Subcutaneous abdominal adipose tissue (tissue), 5 donors: ENCODE measurements at regions not wholly inside any gene's neighbourhood (a gene's known extent, or its start where the extent isn't known, plus 50 kb on each side); places are given as distances from the start of the nearest gene placed in this dataset.

Source experiments
- H3K27ac ChIP-seq: one replicate; pipeline ENCODE4 v1.7.0; 2013; ENCODE audit warnings: low read depth, mild to moderate bottlenecking, inconsistent platforms, low read length, moderate library complexity
- H3K27me3 ChIP-seq, 5 donors: one replicate each; pipeline ENCODE4 v1.7.0; 2013; ENCODE audit warnings: low read length in 5 of 5, inconsistent platforms in 1 of 5; ENCODE audit not compliant: control insufficient read depth in 5 of 5, insufficient read depth in 4 of 5
- H3K36me3 ChIP-seq, 5 donors: one replicate each; pipeline ENCODE4 v1.7.0; 2013; ENCODE audit warnings: low read length in 5 of 5; ENCODE audit not compliant: control insufficient read depth in 5 of 5, insufficient read depth in 5 of 5
- H3K4me1 ChIP-seq, 5 donors: one replicate each; pipeline ENCODE4 v1.7.0; 2013; ENCODE audit warnings: low read length in 5 of 5, mild to moderate bottlenecking in 3 of 5, moderate library complexity in 1 of 5; ENCODE audit not compliant: control insufficient read depth in 5 of 5, insufficient read depth in 5 of 5
- H3K4me3 ChIP-seq, 5 donors: one replicate each; pipeline ENCODE4 v1.7.0; 2013; ENCODE audit warnings: low read length in 5 of 5, low read depth in 1 of 5
- H3K9ac ChIP-seq, 5 donors: one replicate each; pipeline ENCODE4 v1.7.0; 2013; ENCODE audit warnings: low read length in 5 of 5, mild to moderate bottlenecking in 4 of 5, moderate library complexity in 3 of 5
- H3K9me3 ChIP-seq, 5 donors: one replicate each; pipeline ENCODE4 v1.7.0; 2013; ENCODE audit warnings: low read length in 5 of 5; ENCODE audit not compliant: control insufficient read depth in 5 of 5
- donor health status: healthy.
- donor health status: healthy.
- donor health status: healthy.
- donor health status: healthy.
- donor health status: healthy.

DNA sequence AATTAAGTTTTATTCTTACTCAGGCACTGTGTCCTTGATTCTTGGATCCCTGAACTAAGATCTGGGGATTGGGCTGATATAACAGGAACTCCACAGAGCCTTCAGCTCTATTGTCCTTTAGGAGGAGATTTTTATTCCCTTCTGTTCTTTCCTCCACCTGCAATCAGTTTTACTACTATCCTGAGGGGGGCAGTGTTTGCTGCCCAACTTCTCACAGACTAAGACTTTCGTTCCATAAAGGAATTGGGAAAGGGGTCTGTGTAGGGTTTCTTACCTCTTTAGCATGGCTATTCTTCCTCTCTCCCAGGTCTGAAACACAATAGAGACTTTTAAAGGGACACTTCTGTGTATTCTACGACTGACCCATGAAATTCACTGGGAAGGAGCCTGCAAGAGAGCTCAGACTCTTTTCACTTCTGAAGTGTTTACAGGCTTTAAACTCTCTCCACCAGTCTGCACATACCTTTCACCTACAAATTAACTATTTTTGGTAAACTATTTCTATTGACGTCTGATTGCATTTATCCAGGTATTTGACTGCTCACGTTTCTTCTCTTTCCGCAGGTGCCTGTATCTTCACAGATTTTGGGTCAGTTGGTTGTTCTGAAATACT is 103.3 kb upstream of the DEPDC1 start:
- Histone ChIP-seq H3K9me3 (peaks cover 0 to 4% (median 0%) of the 10 kb centered on the region in 5 donors), H3K4me1 (peaks cover 0 to 3% (median 2%) of the 10 kb centered on the region in 5 donors), H3K9ac (no peak overlapping the region), H3K27me3 (no peaks in the 10 kb centered on the region), H3K36me3 (no peaks in the 10 kb centered on the region), H3K27ac (no peak overlapping the region), H3K4me3 (peak overlapping the region in 3 of 5 donors; percentile 31 to 43 (median 40))

DNA sequence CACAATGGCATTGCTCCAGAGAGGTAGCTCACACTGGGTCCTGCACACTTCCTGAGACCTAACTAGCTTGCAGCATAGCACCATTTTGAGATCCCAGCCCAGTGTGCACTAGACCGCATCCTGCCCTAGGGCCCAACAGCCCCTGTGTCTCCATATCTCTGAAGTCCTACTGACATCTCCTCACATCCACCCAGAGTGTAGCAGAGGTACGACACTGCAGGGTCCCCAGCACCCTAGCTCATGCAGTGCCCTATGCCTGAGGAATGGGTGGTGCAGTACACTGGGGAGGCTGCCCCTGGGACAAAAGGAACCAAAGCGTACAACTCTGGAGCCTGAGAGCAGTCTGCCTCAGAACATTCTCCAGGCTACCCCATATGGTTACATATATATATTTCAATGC is 111.4 kb upstream of the DEPDC1 start:
- H3K27ac ChIP-seq: no peak overlapping the region
- no peaks in the 10 kb centered on the region for H3K4me1 ChIP-seq
- no peaks in the 10 kb centered on the region for H3K27me3 ChIP-seq
- H3K36me3 ChIP-seq: no peaks in the 10 kb centered on the region
- H3K9ac ChIP-seq: no peak overlapping the region
- peaks cover 0 to 15% (median 4%) of the 10 kb centered on the region in 5 donors for H3K9me3 ChIP-seq
- H3K4me3 ChIP-seq: no peak overlapping the region

DNA sequence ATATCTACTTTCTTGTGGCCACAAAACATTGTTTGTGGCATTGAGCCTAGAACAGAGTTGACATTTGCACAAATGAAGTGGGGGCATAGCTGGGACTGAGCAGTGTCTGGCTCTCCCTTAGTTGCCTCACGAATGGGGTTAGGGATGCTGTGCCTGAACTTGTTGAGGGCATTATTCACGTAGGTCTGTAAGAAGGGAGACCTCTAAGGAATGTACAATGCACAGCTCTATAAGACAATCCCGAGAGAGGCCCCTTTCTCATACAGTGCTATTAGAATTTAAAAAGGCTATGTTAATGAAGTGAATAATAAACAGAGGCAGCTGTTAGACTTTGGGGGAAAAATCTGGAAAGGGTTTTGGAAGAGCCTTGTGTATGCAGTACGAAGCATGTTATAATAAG is 118.4 kb upstream of the DEPDC1 start:
- no peak overlapping the region for H3K4me3 ChIP-seq
- H3K27ac ChIP-seq: no peak overlapping the region
- no peak overlapping the region for H3K9ac ChIP-seq
- no peaks in the 10 kb centered on the region for H3K27me3 ChIP-seq
- H3K4me1 ChIP-seq: no peaks in the 10 kb centered on the region
- peaks cover 0 to 15% (median 9%) of the 10 kb centered on the region in 5 donors for H3K9me3 ChIP-seq
- H3K36me3 ChIP-seq: no peaks in the 10 kb centered on the region

DNA sequence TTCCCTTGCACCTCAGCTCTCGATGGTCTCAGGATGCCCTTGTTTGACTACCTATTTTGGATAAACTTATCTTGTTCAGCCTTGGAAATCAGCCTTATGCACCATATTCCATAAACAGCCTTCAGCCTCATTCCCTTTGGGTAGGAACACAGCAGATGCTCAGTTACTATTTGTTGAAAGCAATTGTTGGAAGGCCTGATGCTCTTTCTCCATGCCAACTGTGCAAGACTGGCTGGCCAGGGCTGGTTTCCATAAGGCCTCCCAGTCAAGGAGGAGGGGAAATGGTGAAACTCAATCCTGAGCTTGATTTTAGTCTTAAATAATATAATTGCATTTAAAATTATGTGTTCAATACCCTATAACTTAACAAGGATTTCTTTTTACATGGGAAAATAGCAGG is 121.1 kb upstream of the DEPDC1 start:
- no peaks in the 10 kb centered on the region for H3K27me3 ChIP-seq
- no peaks in the 10 kb centered on the region for H3K36me3 ChIP-seq
- no peak overlapping the region for H3K9ac ChIP-seq
- no peak overlapping the region for H3K4me3 ChIP-seq
- H3K27ac ChIP-seq: no peak overlapping the region
- H3K9me3 ChIP-seq: peaks cover 0 to 16% (median 12%) of the 10 kb centered on the region in 5 donors
- H3K4me1 ChIP-seq: no peaks in the 10 kb centered on the region

DNA sequence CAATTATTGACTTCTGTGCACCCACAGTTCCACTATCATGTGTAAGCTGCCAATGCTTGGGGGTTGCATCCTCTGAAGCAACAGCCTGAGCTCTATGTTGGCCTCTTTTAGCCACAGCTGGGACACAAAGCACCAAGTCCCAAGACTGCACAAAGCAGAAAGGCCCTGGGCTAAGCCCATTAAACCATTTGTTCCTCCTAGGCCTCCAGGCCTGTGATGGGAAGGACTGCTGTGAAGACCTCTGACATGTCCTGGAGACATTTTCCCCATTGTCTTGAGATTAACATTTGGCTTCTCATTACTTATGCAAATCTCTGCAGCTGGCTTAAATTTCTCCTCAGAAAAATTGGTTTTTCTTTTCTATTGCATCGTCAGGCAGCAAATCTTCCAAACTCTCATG is 123.7 kb upstream of the DEPDC1 start:
- Histone ChIP-seq H3K27ac (no peak overlapping the region), H3K9ac (no peak overlapping the region), H3K4me3 (peak overlapping the region in 2 of 5 donors; percentile 1 to 13), H3K27me3 (no peaks in the 10 kb centered on the region), H3K36me3 (no peaks in the 10 kb centered on the region), H3K4me1 (no peaks in the 10 kb centered on the region), H3K9me3 (peaks cover 0 to 14% (median 12%) of the 10 kb centered on the region in 5 donors)

DNA sequence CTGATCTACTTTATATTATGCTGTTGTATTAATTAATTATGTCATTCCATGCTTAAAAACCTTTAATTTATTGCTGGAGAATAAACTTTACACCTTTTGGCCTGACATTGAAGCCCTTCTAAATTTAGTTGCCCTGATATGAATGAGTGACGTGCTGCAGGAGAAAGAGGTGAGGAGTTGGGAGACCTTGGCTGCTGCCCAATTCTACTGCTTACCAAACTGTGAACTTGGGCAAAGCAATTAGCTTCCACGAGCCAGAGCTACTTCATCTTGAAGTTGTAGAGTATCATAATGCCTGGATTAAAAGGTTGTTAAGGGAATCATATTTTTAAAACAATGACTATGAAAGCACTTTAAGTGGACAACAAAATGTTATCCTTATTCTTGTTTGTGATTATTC is 126.8 kb upstream of the DEPDC1 start:
- Histone ChIP-seq H3K27me3 (no peaks in the 10 kb centered on the region), H3K36me3 (no peaks in the 10 kb centered on the region), H3K9me3 (peaks cover 0 to 14% (median 12%) of the 10 kb centered on the region in 5 donors), H3K4me3 (no peak overlapping the region), H3K9ac (no peak overlapping the region), H3K27ac (no peak overlapping the region), H3K4me1 (no peaks in the 10 kb centered on the region)

DNA sequence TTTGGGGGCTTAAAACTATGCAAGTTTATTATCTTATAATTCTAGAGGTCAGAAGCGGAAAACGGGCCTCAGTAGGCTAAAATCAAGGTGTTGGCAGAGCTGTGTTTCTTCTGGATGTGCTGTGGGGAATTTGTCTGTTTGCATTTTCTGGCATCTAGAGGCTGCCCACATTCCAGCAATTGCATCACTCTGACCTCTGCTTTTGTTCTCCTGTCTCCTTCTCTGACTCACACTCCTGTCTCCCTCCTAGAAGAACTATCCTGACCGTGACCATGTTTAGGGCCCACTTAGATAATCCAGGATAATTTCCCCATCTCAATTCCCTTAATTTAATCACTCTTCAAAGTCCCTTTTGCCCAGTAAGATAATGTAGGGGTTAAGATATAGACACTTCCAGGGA is 127.4 kb upstream of the DEPDC1 start:
- no peaks in the 10 kb centered on the region for H3K27me3 ChIP-seq
- no peaks in the 10 kb centered on the region for H3K36me3 ChIP-seq
- H3K4me3 ChIP-seq: no peak overlapping the region
- H3K9me3 ChIP-seq: peaks cover 0 to 14% (median 12%) of the 10 kb centered on the region in 5 donors
- H3K27ac ChIP-seq: no peak overlapping the region
- H3K4me1 ChIP-seq: no peaks in the 10 kb centered on the region
- no peak overlapping the region for H3K9ac ChIP-seq

DNA sequence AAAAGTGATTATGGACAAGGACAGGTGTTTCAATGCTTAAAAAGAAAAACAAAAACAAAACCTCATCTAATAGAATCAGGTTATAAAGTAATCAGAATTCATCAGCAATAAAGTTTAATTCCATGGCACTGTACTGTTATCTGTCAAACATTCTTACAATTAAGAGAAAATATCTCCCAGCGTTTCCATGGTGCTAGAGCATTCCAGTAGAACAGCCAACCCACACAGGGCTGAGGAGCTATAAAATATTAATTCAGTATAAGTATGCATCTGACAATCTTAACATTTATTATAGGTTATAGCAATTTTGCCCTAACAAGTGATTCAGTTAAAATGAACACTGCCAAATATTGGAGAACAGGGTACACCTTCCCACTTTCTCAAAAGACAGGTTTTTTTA is 128.7 kb upstream of the DEPDC1 start:
- Histone ChIP-seq H3K9ac (no peak overlapping the region), H3K9me3 (peaks cover 0 to 5% (median 4%) of the 10 kb centered on the region in 5 donors), H3K36me3 (no peaks in the 10 kb centered on the region), H3K4me1 (no peaks in the 10 kb centered on the region), H3K27me3 (no peaks in the 10 kb centered on the region), H3K27ac (no peak overlapping the region), H3K4me3 (no peak overlapping the region)

DNA sequence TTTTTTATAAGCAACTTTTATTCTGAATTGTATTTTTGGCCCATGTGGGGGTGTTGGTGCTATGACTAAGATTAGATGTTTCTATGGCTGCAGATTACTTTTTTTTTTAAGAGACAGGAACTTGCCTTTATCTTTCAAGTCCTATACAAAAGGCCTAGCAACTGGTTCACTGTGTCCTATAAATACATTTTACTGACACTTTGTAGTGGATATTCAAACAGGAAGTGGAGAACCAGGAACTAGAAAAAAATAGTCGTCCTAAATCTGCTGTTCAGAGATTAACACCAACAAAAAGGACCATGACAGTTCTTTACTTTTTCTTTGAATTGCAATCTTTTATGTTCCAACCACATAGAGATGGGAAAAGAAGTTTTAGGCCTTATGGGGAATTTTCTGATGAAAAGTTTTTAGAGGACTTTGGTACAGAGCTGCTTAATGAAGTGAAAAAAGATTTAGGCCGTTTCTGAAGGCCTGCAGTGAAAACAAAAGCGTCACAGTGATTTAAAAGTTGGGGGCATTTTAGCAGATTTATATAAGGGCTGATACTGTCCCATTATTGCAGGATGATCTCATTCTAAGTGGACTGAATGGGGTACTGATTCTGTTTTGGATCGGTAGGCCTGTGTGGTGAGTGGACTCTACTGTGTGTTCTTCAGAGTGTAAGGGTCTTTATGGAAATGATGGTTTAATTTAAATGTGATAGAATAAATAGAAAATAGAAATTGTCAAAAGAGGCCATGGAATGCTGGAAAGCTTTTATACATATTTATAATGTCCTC is 136.4 kb upstream of the DEPDC1 start:
- Histone ChIP-seq H3K9ac (no peak overlapping the region), H3K36me3 (no peaks in the 10 kb centered on the region), H3K9me3 (no peaks in the 10 kb centered on the region), H3K27ac (no peak overlapping the region), H3K4me1 (no peaks in the 10 kb centered on the region), H3K4me3 (no peak overlapping the region), H3K27me3 (no peaks in the 10 kb centered on the region)

DNA sequence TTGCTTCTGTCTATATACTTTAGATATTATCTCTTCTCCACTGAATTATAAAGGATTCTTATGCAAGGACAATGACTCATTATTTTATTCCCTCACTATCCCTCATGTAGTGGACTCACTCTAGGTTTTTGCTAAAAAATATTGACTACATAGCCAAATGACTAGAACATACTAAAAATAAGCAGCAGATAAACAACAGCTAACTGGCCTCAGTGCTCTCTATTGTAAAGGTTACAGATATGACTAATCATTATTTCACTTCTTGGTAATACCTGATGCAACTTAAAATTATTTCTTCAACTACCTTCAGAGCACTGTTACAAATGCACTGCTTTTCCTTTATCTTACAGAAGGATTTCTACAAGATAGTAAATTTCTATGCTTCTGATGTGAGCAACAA is 147.6 kb upstream of the DEPDC1 start:
- Histone ChIP-seq H3K27ac (no peak overlapping the region), H3K9ac (no peak overlapping the region), H3K4me1 (no peaks in the 10 kb centered on the region), H3K36me3 (no peaks in the 10 kb centered on the region), H3K4me3 (no peak overlapping the region), H3K27me3 (no peaks in the 10 kb centered on the region), H3K9me3 (no peaks in the 10 kb centered on the region)
